HCT116 (cell line): ENCODE measurements at regions not wholly inside any gene's neighbourhood (a gene's known extent, or its start where the extent isn't known, plus 50 kb on each side); places are given as distances from the start of the nearest gene placed in this dataset.
A peak's percentile ranks its signal among the peaks of the same experiment; 100 is the strongest.

Source experiments
- ATAC-seq: fragments of 200-7000 bp; cut with Tn5 transposase; 2 replicates; pipeline ENCODE4 v1.9.1; 2020; ENCODE audit warnings: mild to moderate bottlenecking, moderate library complexity
- BruUV-seq: library from RNA; stranded (reverse); fragments of 400-500 nt; replicated peaks from 2 replicates; lab custom pipeline; 2021; lab: Mats Ljungman, UMichigan
- CTCF ChIA-PET: fragments of 300-600 bp; sonication (Branson Sonifier 250); formaldehyde crosslinking; loops from one replicate; lab custom pipeline; 2021; ENCODE audit warnings: antibody characterized with exemption; lab: Charles Lee
- POLR2A ChIA-PET: fragments of 300-600, 350-600 bp; sonication (Branson Sonifier 250); formaldehyde crosslinking; loops from one replicate; lab custom pipeline; 2021; ENCODE audit warnings: antibody characterized with exemption; lab: Charles Lee
- RAD21 ChIA-PET, 2 experiments: fragments of 300-600 bp; sonication (Branson Sonifier 250); formaldehyde crosslinking; loops; one replicate each; lab custom pipeline; 2023; ENCODE audit warnings: low total read pairs in 2 of 2; ENCODE audit not compliant: uncharacterized antibody in 2 of 2, unreplicated experiment in 2 of 2, low non-redundant PET in 1 of 2; lab: Charles Lee
- DNase-seq: peaks from one replicate; pipeline ENCODE4 v3.0.0-alpha.2; 2010; ENCODE audit warnings: low read depth, low spot score
- H2AFZ ChIP-seq: fragments of 200-600 bp; shearing (Covaris generic), sonication (generic); 2 replicates; pipeline ENCODE4 v1.6.1; 2017; ENCODE audit warnings: low read depth, mixed run types, mixed read lengths, antibody characterized with exemption, low read length; ENCODE audit not compliant: poor library complexity, severe bottlenecking
- H3K27ac ChIP-seq: 2 replicates; pipeline ENCODE4 v1.5.1; 2012; ENCODE audit warnings: low read depth, low read length
- H3K27me3 ChIP-seq: fragments of 200-600 bp; sonication (generic); 2 replicates; pipeline ENCODE4 v1.6.1; 2016; ENCODE audit warnings: mixed run types, low read length, mixed read lengths; ENCODE audit not compliant: insufficient read depth
- H3K36me3 ChIP-seq, 2 experiments: fragments of 200-500 bp in 1 of 2; fragments of 200-600 bp in 1 of 2; sonication (Bioruptor generic) in 1 of 2; sonication (generic) in 1 of 2; 2 replicates each; pipeline versions ENCODE4 v1.5.1 to v1.6.1; 2014 to 2016; ENCODE audit warnings: low read length in 2 of 2, inconsistent platforms in 1 of 2, mixed read lengths in 1 of 2, mixed run types in 1 of 2; ENCODE audit not compliant: insufficient read depth in 2 of 2, control insufficient read depth in 1 of 2
- H3K4me1 ChIP-seq, 2 experiments: fragments of 200-600 bp in 1 of 2; sonication (generic) in 1 of 2; 2 replicates each; pipeline versions ENCODE4 v1.5.1 to v1.6.1; 2012 to 2017; ENCODE audit warnings: low read length in 2 of 2, inconsistent platforms in 1 of 2, mild to moderate bottlenecking in 1 of 2, mixed read lengths in 1 of 2, mixed run types in 1 of 2, moderate library complexity in 1 of 2; ENCODE audit not compliant: insufficient read depth in 2 of 2, control insufficient read depth in 1 of 2
- H3K4me2 ChIP-seq: fragments of 200-600 bp; sonication (generic); 2 replicates; pipeline ENCODE4 v1.6.1; 2017; ENCODE audit warnings: mixed run types, low read length, mixed read lengths
- H3K4me3 ChIP-seq, 2 experiments: fragments of 200-600 bp in 1 of 2; sonication (generic) in 1 of 2; replicated peaks in 1 of 2; 2 replicates each; pipeline ENCODE4 v1.5.1; 2011 to 2016; ENCODE audit warnings: low read length in 2 of 2, control low read depth in 1 of 2, low read depth in 1 of 2, mild to moderate bottlenecking in 1 of 2, mixed read lengths in 1 of 2, mixed run types in 1 of 2
- H3K79me2 ChIP-seq: fragments of 200-600 bp; sonication (generic); 2 replicates; pipeline ENCODE4 v1.6.1; 2017; ENCODE audit warnings: mild to moderate bottlenecking, mixed run types, low read length, moderate library complexity, mixed read lengths; ENCODE audit not compliant: insufficient read depth
- H3K9ac ChIP-seq: fragments of 200-600 bp; sonication (generic); 2 replicates; pipeline ENCODE4 v1.6.1; 2016; ENCODE audit warnings: low read length, mixed read lengths
- H3K9me2 ChIP-seq: fragments of 200-600 bp; sonication (generic), shearing (Covaris generic); 2 replicates; pipeline ENCODE4 v1.6.1; 2017; ENCODE audit warnings: mixed run types, mild to moderate bottlenecking, moderate library complexity; ENCODE audit not compliant: insufficient read depth
- H3K9me3 ChIP-seq, 2 experiments: fragments of 200-500 bp in 1 of 2; fragments of 200-600 bp in 1 of 2; sonication (Bioruptor generic) in 1 of 2; sonication (generic) in 1 of 2; 2 replicates each; pipeline ENCODE4 v1.6.1; 2014 to 2017; ENCODE audit warnings: low read length in 2 of 2, mixed read lengths in 2 of 2, inconsistent platforms in 1 of 2, low read depth in 1 of 2, mild to moderate bottlenecking in 1 of 2, mixed run types in 1 of 2, moderate library complexity in 1 of 2; ENCODE audit not compliant: control insufficient read depth in 1 of 2, insufficient read depth in 1 of 2
- H4K20me1 ChIP-seq: fragments of 200-600 bp; sonication (generic), shearing (Covaris generic); 2 replicates; pipeline ENCODE4 v1.6.1; 2017; ENCODE audit warnings: mixed run types, mild to moderate bottlenecking, moderate library complexity; ENCODE audit not compliant: insufficient read depth
- CBX3 ChIP-seq: IDR thresholded peaks from 2 replicates; pipeline ENCODE4 v1.6.1; 2012; ENCODE audit warnings: low read depth
- EGR1 ChIP-seq: IDR thresholded peaks from 2 replicates; pipeline ENCODE4 v1.6.1; 2012; ENCODE audit warnings: low read depth
- ELF1 ChIP-seq: IDR thresholded peaks from 2 replicates; pipeline ENCODE4 v1.6.1; 2012; ENCODE audit warnings: low read depth, borderline replicate concordance
- JUND ChIP-seq: IDR thresholded peaks from 2 replicates; pipeline ENCODE4 v1.6.1; 2012
- POLR2AphosphoS5 ChIP-seq: IDR thresholded peaks from 2 replicates; pipeline ENCODE4 v1.6.1; 2011; ENCODE audit warnings: mild to moderate bottlenecking, low read depth, low read length, moderate library complexity
- SP1 ChIP-seq: IDR thresholded peaks from 2 replicates; pipeline ENCODE4 v1.6.1; 2012; ENCODE audit warnings: low read depth
- SRF ChIP-seq: IDR thresholded peaks from 2 replicates; pipeline ENCODE4 v1.6.1; 2012; ENCODE audit warnings: low read depth
- TCF7L2 ChIP-seq: IDR thresholded peaks from 2 replicates; pipeline ENCODE4 v1.7.0; 2011; ENCODE audit warnings: borderline replicate concordance, inconsistent platforms; ENCODE audit not compliant: insufficient read depth, insufficient read length; ENCODE audit errors: extremely low read depth
- ZNF274 ChIP-seq: fragments of 200-500 bp; sonication (Bioruptor generic); IDR thresholded peaks from 2 replicates; pipeline ENCODE4 v1.6.1; 2014; ENCODE audit warnings: mild to moderate bottlenecking, low read depth, low read length, inconsistent platforms
- intact Hi-C: fragments of 100-400 bp; cut with micrococcal nuclease; formaldehyde crosslinking; loops from 2 replicates; pipeline ENCODE4 v1.10.0; 2022
- TF ChIP-seq, protein P1 (sequence below): IDR thresholded peaks from 2 replicates; pipeline ENCODE4 v1.6.1; 2012
- TF ChIP-seq, protein P2 (sequence below), 3 experiments: fragments of 200-600 bp in 1 of 3; sonication (generic) in 1 of 3; IDR thresholded peaks in 2 of 3; conservative IDR thresholded peaks in 1 of 3; 2 replicates each; pipeline ENCODE4 v1.5.1; 2012 to 2017; ENCODE audit warnings: low read depth in 2 of 3, low read length in 2 of 3, antibody characterized with exemption in 1 of 3, borderline replicate concordance in 1 of 3, control low read depth in 1 of 3, mild to moderate bottlenecking in 1 of 3, mixed read lengths in 1 of 3, mixed run types in 1 of 3, moderate library complexity in 1 of 3; ENCODE audit not compliant: insufficient read depth in 1 of 3
- TF ChIP-seq, protein P3 (sequence below): IDR thresholded peaks from 2 replicates; pipeline ENCODE4 v1.6.1; 2012; ENCODE audit warnings: low read depth
- TF ChIP-seq, protein P4 (sequence below): IDR thresholded peaks from 2 replicates; pipeline ENCODE4 v1.6.1; 2011; ENCODE audit warnings: mild to moderate bottlenecking, low read length, moderate library complexity; ENCODE audit not compliant: insufficient replicate concordance; ENCODE audit errors: extremely low read depth

DNA sequence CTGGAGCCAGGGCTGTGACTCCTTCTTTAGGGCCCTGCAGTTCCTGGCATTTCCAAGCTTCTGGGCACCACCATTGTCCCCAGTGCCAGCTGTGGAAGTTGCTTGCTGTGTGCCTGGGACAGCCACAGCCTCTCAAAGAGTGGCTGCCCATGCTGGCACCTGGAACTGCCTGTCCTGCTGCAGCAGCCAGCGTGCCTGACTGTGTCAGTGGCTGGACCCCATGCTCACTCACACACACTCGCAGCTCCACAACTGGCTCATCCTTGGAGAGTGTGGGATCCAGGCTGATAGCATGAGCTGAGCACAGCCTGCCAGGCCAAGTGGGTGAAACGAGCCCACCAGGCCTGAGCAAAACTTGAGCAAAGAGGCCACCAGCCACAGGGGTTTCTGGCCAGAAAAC is 1107.6 kb downstream of the C4orf33 start:
- no peak for DNase-seq
- H3K9ac ChIP-seq = no peak overlapping the region
- peaks cover 4 to 9% of the 10 kb centered on the region in 2 experiments; a peak in 3 of 4 replicates for H3K9me3 ChIP-seq
- intact Hi-C loops = no loop called here
- TF ChIP-seq TCF7L2 = no peak
- TF ChIP-seq, all 23 proteins: peak for 0
- Histone ChIP-seq H3K4me1 (no peaks in the 10 kb centered on the region), H3K4me3 (no peak overlapping the region), H3K36me3 (no peaks in the 10 kb centered on the region), H3K9me2 (no peaks in the 10 kb centered on the region), H3K79me2 (no peaks in the 10 kb centered on the region), H4K20me1 (no peaks in the 10 kb centered on the region), H3K4me2 (no peak overlapping the region), H3K27me3 (no peaks in the 10 kb centered on the region), H3K27ac (no peak overlapping the region), H2AFZ (no peak overlapping the region)
- BruUV-seq = no TSS peak
- no peak for ATAC-seq
- ChIA-PET CTCF (no interaction called here), POLR2A (no interaction called here), RAD21 (no interaction called here)

DNA sequence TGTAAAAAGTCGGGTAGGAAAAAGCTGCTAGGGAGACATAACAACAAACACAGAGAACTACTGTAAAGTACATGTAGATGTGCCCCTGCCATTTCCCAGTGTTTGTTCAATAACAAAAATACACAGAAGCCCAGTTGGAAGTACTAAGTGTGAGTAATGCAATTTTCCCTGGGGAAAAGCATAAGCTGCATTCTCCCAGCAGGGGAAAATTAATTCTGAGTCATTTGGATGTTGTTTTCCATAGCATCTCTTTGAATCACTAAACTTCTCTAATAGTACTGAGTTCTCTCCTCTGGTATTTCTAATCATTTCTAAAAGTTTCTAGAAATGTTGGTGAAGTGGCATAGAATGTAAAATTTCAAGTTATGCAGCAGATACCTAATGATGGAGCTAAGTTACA is 1114.9 kb downstream of the C4orf33 start:
- Histone ChIP-seq H2AFZ (peak overlapping the region; percentile 42), H3K9ac (no peak overlapping the region), H3K36me3 (no peaks in the 10 kb centered on the region), H3K79me2 (no peaks in the 10 kb centered on the region), H3K4me1 (peaks cover 0 to 4% of the 10 kb centered on the region in 2 experiments; a peak in 1 of 4 replicates), H3K4me2 (no peak overlapping the region), H3K9me2 (no peaks in the 10 kb centered on the region), H4K20me1 (no peaks in the 10 kb centered on the region), H3K4me3 (no peak overlapping the region), H3K27me3 (no peaks in the 10 kb centered on the region), H3K9me3 (no peaks in the 10 kb centered on the region), H3K27ac (no peak overlapping the region)
- ChIA-PET POLR2A (no interaction called here), CTCF (no interaction called here), RAD21 (no interaction called here)
- intact Hi-C loops = no loop called here
- ATAC-seq = no peak
- DNase-seq = peak; percentile 2
- no TSS peak for BruUV-seq
- TF ChIP-seq JUND = no peak
- TF ChIP-seq ZNF274 = no peak
- TF ChIP-seq EGR1 = no peak
- no peak for TF ChIP-seq SRF
- TF ChIP-seq, protein P1, sequence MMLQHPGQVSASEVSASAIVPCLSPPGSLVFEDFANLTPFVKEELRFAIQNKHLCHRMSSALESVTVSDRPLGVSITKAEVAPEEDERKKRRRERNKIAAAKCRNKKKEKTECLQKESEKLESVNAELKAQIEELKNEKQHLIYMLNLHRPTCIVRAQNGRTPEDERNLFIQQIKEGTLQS = no peak
- TF ChIP-seq, protein P2, sequence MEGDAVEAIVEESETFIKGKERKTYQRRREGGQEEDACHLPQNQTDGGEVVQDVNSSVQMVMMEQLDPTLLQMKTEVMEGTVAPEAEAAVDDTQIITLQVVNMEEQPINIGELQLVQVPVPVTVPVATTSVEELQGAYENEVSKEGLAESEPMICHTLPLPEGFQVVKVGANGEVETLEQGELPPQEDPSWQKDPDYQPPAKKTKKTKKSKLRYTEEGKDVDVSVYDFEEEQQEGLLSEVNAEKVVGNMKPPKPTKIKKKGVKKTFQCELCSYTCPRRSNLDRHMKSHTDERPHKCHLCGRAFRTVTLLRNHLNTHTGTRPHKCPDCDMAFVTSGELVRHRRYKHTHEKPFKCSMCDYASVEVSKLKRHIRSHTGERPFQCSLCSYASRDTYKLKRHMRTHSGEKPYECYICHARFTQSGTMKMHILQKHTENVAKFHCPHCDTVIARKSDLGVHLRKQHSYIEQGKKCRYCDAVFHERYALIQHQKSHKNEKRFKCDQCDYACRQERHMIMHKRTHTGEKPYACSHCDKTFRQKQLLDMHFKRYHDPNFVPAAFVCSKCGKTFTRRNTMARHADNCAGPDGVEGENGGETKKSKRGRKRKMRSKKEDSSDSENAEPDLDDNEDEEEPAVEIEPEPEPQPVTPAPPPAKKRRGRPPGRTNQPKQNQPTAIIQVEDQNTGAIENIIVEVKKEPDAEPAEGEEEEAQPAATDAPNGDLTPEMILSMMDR (IDR thresholded peaks at IDR 0.05 in 2 of 3, conservative IDR thresholded peaks at IDR 0.05 in 1 of 3; ENCODE audit: borderline replicate concordance in 1 of 3, insufficient read depth in 1 of 3, low read depth in 2 of 3, low read length in 2 of 3) = no peak
- TF ChIP-seq POLR2AphosphoS5 = no peak
- TF ChIP-seq, protein P3, sequence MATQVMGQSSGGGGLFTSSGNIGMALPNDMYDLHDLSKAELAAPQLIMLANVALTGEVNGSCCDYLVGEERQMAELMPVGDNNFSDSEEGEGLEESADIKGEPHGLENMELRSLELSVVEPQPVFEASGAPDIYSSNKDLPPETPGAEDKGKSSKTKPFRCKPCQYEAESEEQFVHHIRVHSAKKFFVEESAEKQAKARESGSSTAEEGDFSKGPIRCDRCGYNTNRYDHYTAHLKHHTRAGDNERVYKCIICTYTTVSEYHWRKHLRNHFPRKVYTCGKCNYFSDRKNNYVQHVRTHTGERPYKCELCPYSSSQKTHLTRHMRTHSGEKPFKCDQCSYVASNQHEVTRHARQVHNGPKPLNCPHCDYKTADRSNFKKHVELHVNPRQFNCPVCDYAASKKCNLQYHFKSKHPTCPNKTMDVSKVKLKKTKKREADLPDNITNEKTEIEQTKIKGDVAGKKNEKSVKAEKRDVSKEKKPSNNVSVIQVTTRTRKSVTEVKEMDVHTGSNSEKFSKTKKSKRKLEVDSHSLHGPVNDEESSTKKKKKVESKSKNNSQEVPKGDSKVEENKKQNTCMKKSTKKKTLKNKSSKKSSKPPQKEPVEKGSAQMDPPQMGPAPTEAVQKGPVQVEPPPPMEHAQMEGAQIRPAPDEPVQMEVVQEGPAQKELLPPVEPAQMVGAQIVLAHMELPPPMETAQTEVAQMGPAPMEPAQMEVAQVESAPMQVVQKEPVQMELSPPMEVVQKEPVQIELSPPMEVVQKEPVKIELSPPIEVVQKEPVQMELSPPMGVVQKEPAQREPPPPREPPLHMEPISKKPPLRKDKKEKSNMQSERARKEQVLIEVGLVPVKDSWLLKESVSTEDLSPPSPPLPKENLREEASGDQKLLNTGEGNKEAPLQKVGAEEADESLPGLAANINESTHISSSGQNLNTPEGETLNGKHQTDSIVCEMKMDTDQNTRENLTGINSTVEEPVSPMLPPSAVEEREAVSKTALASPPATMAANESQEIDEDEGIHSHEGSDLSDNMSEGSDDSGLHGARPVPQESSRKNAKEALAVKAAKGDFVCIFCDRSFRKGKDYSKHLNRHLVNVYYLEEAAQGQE = no peak
- TF ChIP-seq, protein P4, sequence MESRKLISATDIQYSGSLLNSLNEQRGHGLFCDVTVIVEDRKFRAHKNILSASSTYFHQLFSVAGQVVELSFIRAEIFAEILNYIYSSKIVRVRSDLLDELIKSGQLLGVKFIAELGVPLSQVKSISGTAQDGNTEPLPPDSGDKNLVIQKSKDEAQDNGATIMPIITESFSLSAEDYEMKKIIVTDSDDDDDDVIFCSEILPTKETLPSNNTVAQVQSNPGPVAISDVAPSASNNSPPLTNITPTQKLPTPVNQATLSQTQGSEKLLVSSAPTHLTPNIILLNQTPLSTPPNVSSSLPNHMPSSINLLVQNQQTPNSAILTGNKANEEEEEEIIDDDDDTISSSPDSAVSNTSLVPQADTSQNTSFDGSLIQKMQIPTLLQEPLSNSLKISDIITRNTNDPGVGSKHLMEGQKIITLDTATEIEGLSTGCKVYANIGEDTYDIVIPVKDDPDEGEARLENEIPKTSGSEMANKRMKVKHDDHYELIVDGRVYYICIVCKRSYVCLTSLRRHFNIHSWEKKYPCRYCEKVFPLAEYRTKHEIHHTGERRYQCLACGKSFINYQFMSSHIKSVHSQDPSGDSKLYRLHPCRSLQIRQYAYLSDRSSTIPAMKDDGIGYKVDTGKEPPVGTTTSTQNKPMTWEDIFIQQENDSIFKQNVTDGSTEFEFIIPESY = no peak
- no peak for TF ChIP-seq CBX3
- TF ChIP-seq ELF1 = no peak
- TF ChIP-seq TCF7L2 = no peak
- no peak for TF ChIP-seq SP1
